Transverse colon (tissue), 4 donors: ENCODE measurements at regions not wholly inside any gene's neighbourhood (a gene's known extent, or its start where the extent isn't known, plus 50 kb on each side); places are given as distances from the start of the nearest gene placed in this dataset.
"Not testable (repeated sequence)": the region's sequence is repeated elsewhere in the genome, so short reads cannot be mapped to it uniquely, and the experiment has no call there.

Experiments used
- DNase-seq: peaks from one replicate; pipeline ENCODE4 v3.0.0-alpha.2; 2019
- H3K27ac ChIP-seq, 4 donors: fragments of 200-600 bp; sonication (generic); 2 replicates each; pipeline ENCODE4 v1.5.1; 2016 to 2018; ENCODE audit warnings: inconsistent platforms in 4 of 4
- H3K27me3 ChIP-seq: fragments of 200-600 bp; sonication (generic); 2 replicates; pipeline ENCODE4 v1.5.1; 2017; ENCODE audit warnings: inconsistent platforms
- H3K36me3 ChIP-seq, 4 donors: fragments of 200-600 bp; sonication (generic); 2 replicates each; pipeline ENCODE4 v1.5.1; 2017 to 2019; ENCODE audit warnings: inconsistent platforms in 4 of 4
- H3K4me1 ChIP-seq, 4 donors: fragments of 200-600 bp; sonication (generic); 2 replicates each; pipeline ENCODE4 v1.5.1; 2017 to 2020; ENCODE audit warnings: inconsistent platforms in 4 of 4
- H3K4me3 ChIP-seq, 4 donors: fragments of 200-600 bp; sonication (generic); 1 replicate in 1 of 4; 2 replicates in 3 of 4; pipeline versions ENCODE4 v1.5.1 to v1.6.1; 2017 to 2019; ENCODE audit warnings: inconsistent platforms in 4 of 4
- H3K9me3 ChIP-seq, 2 donors: fragments of 200-600 bp; sonication (generic); 2 replicates each; pipeline ENCODE4 v1.5.1; 2017 to 2019; ENCODE audit warnings: inconsistent platforms in 2 of 2
- EP300 ChIP-seq: sonication (generic); formaldehyde crosslinking; IDR thresholded peaks from one replicate; pipeline ENCODE4 v1.6.1; 2017; ENCODE audit warnings: antibody characterized with exemption, low read depth
- POLR2A ChIP-seq: fragments of 450-650 bp; IDR thresholded peaks from one replicate; pipeline ENCODE4 v1.6.1; 2016; ENCODE audit warnings: antibody characterized with exemption, mild to moderate bottlenecking, moderate library complexity
- POLR2AphosphoS5 ChIP-seq, 3 donors: sonication (generic); formaldehyde crosslinking; IDR thresholded peaks; one replicate each; pipeline ENCODE4 v1.6.1; 2016; ENCODE audit warnings: antibody characterized with exemption in 3 of 3
- WGBS, 2 donors: methylation state at CpG; one replicate each; pipeline ENCODE4 v1.1.5; 2018; ENCODE audit warnings: low coverage in 1 of 2; 5-methylcytosine and 5-hydroxymethylcytosine counted together
- in situ Hi-C, 4 donors: fragments of 200-750 bp; cut with MboI; loops; one replicate each; pipeline versions ENCODE4 v1.15.0 to v1.15.1; 2017; ENCODE audit warnings: low sequenced_read_pairs in 3 of 4, low pct_ligation_motif_present in 1 of 4, low pct_unique_long_range_greater_than_20kb in 1 of 4
- intact Hi-C: fragments of 100-400 bp; cut with DNase I; formaldehyde crosslinking; loops from one replicate; pipeline ENCODE4 v1.15.1; 2023; ENCODE audit warnings: low total_unique reads
- TF ChIP-seq, protein P1 (sequence below), 5 experiments: fragments of 200-600 bp in 3 of 5; fragments of 450-650 bp in 2 of 5; sonication (generic) in 3 of 5; IDR thresholded peaks; 1 replicate in 2 of 5; 2 replicates in 3 of 5; pipeline ENCODE4 v1.5.1; 2016 to 2017; ENCODE audit warnings: antibody characterized with exemption in 5 of 5, inconsistent platforms in 3 of 5, mild to moderate bottlenecking in 2 of 5, moderate library complexity in 1 of 5

DNA sequence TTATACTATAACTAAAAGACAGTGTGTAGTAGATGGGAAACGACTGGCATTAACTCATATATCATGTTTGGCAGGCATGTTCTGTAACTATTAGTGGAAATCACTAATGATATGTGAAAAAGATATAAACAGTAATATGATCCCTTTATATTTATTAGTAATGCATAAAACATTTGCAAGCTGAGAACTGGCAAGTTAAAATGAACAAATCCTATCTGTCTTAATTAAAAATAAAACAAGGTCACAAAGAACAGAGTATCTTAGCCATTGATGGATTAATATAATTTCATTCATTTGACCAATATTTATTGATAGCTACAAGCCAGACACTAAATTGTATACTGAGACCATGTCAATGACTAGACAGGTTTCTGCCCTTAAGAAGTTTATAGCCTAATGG is 154.5 kb downstream of the CRPPA start:
- Histone ChIP-seq H3K9me3 (no peaks in the 10 kb centered on the region), H3K4me1 (no peaks in the 10 kb centered on the region), H3K27me3 (no peaks in the 10 kb centered on the region), H3K36me3 (no peaks in the 10 kb centered on the region), H3K4me3 (no peak overlapping the region), H3K27ac (no peak overlapping the region)
- intact Hi-C loops = no loop called here
- DNase-seq = no peak
- 64 to 68% methylated on average over 1 of the region's 1 CpG for WGBS, 2 donors
- in situ Hi-C loops = no loop called here
- no peak for TF ChIP-seq POLR2AphosphoS5 (IDR thresholded peaks at IDR 0.05)
- TF ChIP-seq EP300 = no peak
- TF ChIP-seq POLR2A = no peak

- H3K9me3 ChIP-seq, intact Hi-C loops: not testable (repeated sequence)
- WGBS, 2 donors = 75 to 83% methylated on average over 7 to 9 of the region's 9 CpGs
Observed at GRCh38 chr7:16266470-16266869, 154.9 kb downstream of the CRPPA start.

DNA sequence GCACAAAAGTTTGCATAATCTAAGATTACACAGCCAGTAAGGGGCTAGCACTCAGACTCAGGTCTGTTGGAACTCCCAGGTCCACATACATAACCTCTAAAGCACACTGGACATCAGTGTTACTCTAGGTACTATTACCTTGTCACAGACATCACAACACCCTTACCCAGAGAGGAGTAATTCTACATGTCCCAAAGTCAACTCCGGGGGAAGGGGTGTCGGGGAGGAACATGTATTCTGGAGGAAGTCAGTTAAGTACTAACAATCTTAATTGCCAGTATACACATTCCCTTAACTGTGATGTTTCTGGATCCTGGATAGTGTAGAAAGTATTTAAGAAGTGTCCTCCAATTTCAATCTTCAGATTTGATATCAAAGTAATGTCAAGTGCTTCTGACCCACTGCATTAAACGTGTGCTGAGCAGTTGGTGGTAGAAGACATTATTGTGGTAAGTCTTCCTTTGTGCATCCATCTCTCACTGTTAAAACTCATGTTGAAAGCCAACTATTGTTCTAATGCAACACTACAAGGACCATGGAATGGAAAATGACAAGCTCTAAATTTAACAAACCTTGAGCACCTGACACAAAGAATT is 155.4 kb downstream of the CRPPA start:
- in situ Hi-C loops (no loop called here), intact Hi-C loops (no loop called here)
- no peak for DNase-seq
- TF ChIP-seq POLR2A (no peak), EP300 (no peak), POLR2AphosphoS5 (IDR thresholded peaks at IDR 0.05) (no peak)
- TF ChIP-seq, protein P1, sequence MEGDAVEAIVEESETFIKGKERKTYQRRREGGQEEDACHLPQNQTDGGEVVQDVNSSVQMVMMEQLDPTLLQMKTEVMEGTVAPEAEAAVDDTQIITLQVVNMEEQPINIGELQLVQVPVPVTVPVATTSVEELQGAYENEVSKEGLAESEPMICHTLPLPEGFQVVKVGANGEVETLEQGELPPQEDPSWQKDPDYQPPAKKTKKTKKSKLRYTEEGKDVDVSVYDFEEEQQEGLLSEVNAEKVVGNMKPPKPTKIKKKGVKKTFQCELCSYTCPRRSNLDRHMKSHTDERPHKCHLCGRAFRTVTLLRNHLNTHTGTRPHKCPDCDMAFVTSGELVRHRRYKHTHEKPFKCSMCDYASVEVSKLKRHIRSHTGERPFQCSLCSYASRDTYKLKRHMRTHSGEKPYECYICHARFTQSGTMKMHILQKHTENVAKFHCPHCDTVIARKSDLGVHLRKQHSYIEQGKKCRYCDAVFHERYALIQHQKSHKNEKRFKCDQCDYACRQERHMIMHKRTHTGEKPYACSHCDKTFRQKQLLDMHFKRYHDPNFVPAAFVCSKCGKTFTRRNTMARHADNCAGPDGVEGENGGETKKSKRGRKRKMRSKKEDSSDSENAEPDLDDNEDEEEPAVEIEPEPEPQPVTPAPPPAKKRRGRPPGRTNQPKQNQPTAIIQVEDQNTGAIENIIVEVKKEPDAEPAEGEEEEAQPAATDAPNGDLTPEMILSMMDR (IDR thresholded peaks at IDR 0.05) = no peak
- no peaks in the 10 kb centered on the region for H3K9me3 ChIP-seq
- H3K27me3 ChIP-seq = no peaks in the 10 kb centered on the region
- H3K4me3 ChIP-seq = no peak overlapping the region
- H3K4me1 ChIP-seq = no peaks in the 10 kb centered on the region
- H3K27ac ChIP-seq = no peak overlapping the region
- H3K36me3 ChIP-seq = no peaks in the 10 kb centered on the region
- WGBS, 2 donors = 94 to 97% methylated on average over 3 of the region's 3 CpGs

More at GRCh38 chr7:16266470-16266869, 154.9 kb downstream of the CRPPA start:
- H3K4me1 ChIP-seq, DNase-seq, H3K36me3 ChIP-seq, H3K4me3 ChIP-seq, in situ Hi-C loops, H3K27me3 ChIP-seq, H3K27ac ChIP-seq: not testable (repeated sequence)

DNA sequence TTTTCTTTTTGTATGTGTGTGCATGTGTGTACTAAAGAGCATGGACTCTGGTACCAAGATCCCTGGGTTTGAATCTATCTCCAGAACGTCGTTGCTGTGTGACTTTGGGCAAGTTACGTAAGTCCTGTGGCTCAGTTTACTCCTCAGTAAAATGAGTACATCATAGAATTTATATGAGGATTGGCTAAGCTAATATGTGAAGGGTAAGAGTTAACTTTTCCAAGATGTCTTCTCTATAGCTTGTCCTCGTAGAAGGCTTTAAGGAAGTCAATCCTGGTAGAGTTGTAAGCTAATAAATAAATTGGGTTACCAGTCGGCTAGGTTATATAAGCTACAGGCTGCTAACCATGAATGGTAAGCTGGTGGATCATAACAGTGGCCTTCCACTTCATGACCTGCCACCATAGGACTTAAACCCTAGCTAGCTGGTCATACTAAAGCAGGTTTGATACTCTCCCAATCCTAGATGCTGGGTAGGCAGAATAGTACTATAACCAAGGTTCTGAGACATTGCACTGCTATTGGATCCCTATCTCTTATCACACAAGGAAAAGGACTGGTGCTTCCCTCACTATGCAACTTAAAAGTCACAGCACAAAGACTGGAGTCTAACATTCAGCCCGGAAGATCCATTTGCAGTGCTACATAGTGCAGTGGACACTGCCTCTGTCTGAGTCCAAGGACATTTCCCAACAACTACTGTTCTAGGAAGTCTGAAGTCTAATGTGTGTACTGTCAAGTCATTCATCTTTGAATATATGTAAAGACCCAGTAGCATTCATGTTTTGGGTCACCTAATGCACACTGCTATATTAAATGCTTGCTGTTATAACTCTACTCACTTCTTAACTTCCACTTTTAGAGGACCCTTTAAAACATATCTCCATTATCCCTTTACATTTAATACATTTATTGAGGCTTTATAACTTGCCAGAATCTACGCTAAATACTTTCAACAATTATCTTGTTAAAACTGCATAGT is 156.2 kb downstream of the CRPPA start:
- 72 to 74% methylated on average over 4 to 7 of the region's 7 CpGs for WGBS, 2 donors
- in situ Hi-C loops = no loop called here
- intact Hi-C loops = no loop called here

More for the DNA sequence above, 156.2 kb downstream of the CRPPA start:
- H3K27ac ChIP-seq = no peak overlapping the region
- no peak for TF ChIP-seq POLR2AphosphoS5 (IDR thresholded peaks at IDR 0.05)
- no peak for TF ChIP-seq POLR2A
- TF ChIP-seq EP300 = no peak
- TF ChIP-seq, protein P1 (IDR thresholded peaks at IDR 0.05) = no peak
- no peak for DNase-seq
- no peaks in the 10 kb centered on the region for H3K9me3 ChIP-seq
- H3K4me3 ChIP-seq = no peak overlapping the region
- no peaks in the 10 kb centered on the region for H3K36me3 ChIP-seq
- no peaks in the 10 kb centered on the region for H3K27me3 ChIP-seq
- no peaks in the 10 kb centered on the region for H3K4me1 ChIP-seq
